ENCODE measurements at regions not wholly inside any gene's neighbourhood (a gene's known extent, or its start where the extent isn't known, plus 50 kb on each side); places are given as distances from the start of the nearest gene placed in this dataset.
A peak's percentile ranks its signal among the peaks of the same experiment; 100 is the strongest.
"Not testable (repeated sequence)": the region's sequence is repeated elsewhere in the genome, so short reads cannot be mapped to it uniquely, and the experiment has no call there.

DNA sequence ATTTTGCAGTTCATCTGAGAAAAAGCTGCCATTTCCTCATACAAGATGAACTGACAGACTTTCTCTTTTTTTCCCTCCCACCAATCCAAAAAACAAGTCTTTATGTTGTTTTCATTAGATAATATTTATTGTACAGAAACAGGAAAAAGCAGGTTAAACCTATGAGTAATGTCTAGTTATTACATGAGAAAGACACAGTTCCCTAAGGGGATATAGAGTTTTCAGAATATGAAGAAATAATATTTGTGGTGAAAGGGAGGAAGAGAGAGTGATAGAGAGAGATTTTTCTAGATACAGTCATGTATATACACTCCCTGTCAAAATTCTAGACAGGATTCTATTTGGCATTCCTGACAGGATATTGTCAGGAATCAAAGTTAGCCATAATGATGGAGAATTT lies 392.4 kb downstream of the BMP2 start:
- no peak for DNase-seq (ENCODE audit: low read depth, low spot score)

DNA sequence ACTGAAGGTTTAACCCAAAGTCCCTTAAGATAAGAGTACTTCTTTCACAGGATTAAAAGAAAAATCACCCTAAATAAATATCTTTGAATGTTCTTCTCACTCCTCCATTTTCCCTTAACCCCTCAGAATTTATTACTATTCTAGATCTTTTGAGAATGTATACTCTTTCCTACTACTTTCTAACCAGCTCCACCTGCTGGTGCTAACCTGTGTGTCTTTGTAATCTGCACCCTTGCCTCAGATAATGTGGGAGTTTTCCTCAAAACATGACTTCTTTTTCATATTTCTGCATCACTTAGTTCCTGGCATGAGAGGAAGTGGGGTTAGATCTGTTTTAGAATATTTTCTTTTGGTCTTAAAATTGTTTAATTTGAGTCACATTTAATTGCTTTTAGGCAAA lies 394.2 kb downstream of the BMP2 start:
- no peak for DNase-seq (ENCODE audit: low read depth, low spot score)

DNA sequence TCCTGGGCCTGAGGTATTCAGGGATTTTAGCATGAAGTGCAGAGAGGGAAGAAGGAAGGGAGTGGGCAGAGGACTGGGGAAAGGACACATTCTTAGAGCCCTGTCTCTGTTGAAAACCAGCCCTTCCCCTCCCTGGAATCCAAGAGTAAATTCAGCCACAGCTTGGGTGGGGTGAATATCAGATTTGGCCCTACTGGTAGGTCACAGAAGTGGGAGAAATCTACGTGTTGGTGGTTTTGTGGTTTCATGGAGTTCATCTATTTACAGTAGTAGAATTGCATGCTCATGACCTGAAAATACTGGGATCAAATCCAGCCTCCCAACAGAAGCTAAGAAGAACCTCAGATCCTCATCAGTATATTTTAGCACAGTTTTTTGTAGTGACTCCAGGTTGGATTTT lies 404.4 kb downstream of the BMP2 start:
- no peak for DNase-seq (ENCODE audit: low read depth, low spot score)

DNA sequence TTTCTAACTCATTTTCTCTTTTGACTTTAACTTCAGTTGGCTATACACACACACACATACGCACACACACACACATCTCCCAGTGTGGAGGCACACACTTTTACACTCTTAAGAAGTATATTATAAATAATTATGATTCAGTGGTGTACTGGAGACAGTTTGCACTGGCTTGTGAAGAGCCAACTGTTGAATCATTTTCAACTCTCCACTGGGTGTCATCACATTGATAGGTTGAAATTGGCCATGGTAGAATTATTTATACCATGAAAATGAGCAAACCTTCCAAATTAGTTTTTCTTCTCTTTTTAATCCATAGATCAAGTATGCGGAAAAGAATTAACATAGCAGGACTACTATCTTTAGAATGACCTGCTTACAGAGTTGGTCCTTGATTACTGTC lies 407.1 kb downstream of the BMP2 start:
- no peak for DNase-seq (ENCODE audit: low read depth, low spot score)

DNA sequence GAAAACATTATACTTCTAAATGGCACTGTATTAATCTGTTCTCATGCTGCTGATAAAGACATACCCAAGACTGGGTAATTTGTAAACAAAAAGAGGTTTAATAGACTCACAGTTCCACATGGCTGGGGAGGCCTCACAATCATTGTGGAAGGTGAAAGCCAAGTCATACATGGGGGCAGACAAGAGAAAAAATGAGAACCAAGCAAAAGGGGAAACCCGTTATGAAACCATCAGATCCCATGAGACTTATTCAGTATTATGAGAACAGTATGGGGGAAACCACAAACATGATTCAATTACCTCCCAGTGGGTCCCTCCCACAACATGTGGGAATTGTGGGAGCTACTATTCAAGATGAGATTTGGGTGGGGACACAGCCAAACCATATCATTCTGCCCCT lies 408.3 kb downstream of the BMP2 start:
- not testable (repeated sequence) for DNase-seq (ENCODE audit: low read depth, low spot score)

DNA sequence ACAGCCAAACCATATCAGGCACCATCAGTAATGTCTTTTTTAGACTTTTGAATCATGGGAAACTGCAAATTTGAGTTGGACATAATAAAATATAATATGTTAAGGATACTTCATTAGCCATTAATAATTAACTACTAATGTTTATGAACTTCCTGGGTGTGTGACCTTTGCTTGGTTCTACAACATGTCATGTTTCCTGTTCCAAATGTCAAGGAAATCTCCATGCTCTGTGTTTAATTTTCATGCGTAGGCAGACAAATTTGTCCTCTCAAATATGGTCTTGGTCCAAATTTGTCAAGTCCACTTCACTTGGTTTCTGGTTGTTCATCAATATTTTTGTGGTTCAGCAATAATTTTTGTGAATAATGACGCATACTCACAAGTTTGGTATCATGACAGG lies 410.5 kb downstream of the BMP2 start:
- no peak for DNase-seq (ENCODE audit: low read depth, low spot score)

DNA sequence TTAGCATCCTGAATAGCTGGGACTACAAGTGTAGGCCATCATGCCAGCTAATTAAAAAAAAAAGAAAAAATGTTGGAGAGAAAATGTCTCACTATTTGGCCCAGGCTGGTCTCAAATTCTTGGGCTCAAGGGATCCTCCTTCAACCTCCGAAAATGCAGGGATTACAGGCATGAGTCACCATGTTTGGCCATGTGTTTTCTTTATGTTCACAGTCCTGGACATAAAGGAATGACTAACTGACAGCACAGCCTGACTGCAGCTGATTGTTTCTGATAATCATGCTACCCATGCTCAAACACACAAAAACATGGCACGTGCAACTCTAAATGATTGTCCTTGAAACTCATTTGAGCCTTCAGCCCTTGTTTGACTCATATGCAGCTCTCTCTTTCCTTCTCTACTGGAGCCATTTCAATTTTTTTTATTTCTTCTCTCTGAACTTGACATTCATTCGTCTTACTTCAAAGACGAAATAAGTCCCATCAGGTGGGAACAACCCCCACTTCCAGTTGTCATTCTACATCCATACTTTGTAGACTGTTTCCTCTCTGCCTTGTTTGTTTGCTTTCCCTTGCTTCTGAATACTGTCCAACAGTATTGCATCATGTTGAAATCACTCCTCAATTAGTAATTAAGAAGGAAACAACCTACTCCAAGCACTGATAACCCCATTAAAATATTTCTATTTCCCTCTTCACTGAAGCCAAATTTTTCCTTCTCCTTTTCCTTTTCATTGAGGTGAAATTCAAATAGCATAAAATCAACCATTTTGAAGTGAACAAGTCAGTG lies 413.0 kb downstream of the BMP2 start:
- DNase-seq (ENCODE audit: low read depth, low spot score) = no peak

DNA sequence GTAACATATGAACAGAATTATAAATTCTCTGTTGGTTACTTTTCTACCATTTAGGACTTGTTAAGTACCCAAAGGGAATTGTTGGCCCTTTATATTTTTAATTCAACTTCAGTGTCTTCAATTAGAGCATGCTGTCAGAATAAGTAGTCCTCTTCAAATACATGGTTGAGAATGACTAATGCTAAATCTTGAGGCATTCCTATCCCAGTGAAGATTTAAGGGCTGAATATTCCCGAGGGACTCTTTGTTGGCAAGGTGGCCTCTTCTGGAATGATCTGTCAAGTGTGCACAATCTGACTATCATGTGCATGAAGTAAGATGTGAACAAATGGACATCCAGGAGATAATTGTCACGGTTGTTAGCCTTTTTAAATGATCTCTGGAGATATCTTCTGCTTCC lies 421.7 kb downstream of the BMP2 start:
- DNase-seq (ENCODE audit: low read depth, low spot score) = no peak

DNA sequence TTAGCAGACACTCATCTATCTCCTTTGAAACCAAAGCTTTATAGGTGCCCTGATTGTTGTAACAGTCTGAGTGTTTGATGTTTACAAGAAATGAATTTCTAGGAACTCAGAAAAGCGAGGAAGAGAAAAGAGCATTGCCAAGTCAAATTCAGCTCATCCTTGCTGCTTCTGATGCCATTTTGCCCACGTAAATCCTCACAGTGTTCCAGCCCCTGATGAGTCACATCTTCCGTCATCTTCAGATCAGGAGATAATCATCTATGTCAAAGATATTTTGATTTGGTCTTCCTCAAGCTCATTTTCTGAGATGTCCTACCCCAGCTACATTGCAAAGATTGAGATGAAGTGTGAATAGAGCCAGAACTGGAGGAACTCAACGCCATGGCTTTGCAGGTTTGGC lies 426.2 kb downstream of the BMP2 start:
- no peak for DNase-seq (ENCODE audit: low read depth, low spot score)

DNA sequence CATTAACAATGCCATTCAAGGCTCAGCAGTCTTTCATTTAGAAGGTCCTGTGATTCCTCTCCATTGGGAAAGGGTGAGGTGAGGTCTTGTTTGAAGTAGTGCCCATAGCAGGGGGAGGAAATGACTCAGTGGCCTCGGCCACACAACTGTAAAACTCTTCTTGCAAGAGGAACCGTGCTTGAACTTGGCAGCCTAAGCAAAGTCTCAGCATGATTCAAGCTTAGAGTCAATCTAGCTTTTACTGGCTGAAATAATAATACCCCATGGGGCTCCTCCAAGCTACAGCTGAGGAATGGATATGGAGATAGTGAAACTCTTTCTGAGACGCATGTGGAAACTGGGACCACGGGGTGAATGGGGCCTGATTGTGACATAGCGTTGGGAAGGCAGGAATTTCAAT lies 428.2 kb downstream of the BMP2 start:
- DNase-seq (ENCODE audit: low read depth, low spot score) = no peak

DNA sequence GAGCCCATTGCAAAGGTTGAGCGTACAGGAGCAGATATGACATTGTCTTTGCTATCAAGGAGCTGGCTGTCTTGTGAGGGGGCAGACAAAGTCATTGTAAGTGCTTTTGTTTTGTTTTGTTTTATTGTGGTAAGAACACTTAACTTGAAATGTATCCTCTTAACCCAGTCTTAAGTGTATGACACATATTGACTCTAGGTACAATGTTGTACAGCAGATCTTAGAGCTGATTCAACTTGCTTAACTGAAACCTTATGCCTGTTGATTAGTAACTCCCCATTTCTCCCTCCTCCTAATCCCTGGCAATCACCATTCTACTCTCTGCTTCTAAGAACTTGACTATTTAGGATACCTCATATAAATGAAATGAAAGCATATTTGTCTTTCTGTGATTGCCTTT lies 429.0 kb downstream of the BMP2 start:
- no peak for DNase-seq (ENCODE audit: low read depth, low spot score)

DNA sequence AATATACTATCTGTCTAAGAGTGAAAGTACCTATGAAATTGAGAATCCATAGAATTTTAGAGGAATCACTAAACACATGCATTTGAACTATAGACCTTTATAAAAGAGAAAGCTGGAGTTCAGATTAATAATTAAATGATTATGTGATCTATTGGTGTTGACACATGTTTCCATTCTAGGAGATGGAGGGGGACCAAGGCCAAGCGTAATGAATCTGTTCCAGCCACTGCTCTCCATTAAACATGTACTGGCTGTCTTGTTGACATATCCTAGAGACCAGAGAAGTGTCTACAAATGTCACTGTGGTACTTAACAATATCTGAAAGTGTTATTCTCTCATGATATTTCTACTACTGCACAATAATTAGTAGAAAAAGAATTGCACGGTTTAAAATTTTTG lies 432.4 kb downstream of the BMP2 start:
- no peak for DNase-seq (ENCODE audit: low read depth, low spot score)

DNA sequence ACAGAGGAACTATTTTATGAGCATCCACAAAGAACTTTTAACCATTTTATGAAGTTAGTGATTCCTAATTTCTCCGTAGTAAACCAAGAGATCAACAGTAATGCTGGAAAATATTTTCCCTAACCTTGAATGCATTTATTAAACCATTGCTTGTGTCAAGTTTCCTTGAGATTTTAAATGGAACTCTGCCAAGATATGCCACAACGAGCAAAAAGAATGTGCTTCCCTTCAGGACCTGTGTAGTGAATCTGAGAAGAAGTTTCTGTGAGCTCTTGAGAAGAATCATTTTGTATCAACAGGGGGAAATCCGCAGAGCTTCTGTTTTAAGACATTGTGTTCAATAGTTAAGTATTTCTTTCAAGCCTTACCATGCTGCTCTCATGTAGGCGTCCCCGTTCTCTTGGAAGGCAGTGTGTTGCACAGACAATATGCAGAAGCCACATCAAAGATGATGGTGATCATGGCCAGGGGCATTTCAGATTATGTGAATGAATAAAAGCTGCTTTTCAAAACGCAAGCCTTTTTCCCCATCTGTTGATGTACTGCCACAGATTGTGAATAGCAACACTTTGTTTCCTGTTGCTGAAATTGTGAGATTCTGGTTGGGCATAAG lies 439.8 kb downstream of the BMP2 start:
- DNase-seq (ENCODE audit: low read depth, low spot score) = no peak

DNA sequence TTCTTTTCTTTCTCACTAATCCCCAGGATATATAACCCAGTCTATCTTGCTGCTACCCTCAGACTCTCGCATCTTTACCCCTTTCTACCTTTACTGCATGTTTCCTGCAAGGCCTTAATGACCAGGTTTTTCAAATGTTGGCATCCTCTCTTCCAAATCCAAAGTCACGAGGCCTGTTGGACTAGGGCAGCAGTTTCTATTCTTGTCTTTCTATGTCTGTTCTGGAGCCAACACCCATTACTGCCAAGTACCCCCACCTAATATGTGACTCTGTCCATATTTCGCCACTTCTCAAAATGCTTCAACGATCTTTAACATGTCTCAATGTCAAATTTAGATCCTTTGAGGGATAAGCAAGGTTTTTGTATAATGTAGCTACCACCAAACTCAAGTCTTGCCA lies 443.4 kb downstream of the BMP2 start:
- no peak for DNase-seq (ENCODE audit: low read depth, low spot score)

DNA sequence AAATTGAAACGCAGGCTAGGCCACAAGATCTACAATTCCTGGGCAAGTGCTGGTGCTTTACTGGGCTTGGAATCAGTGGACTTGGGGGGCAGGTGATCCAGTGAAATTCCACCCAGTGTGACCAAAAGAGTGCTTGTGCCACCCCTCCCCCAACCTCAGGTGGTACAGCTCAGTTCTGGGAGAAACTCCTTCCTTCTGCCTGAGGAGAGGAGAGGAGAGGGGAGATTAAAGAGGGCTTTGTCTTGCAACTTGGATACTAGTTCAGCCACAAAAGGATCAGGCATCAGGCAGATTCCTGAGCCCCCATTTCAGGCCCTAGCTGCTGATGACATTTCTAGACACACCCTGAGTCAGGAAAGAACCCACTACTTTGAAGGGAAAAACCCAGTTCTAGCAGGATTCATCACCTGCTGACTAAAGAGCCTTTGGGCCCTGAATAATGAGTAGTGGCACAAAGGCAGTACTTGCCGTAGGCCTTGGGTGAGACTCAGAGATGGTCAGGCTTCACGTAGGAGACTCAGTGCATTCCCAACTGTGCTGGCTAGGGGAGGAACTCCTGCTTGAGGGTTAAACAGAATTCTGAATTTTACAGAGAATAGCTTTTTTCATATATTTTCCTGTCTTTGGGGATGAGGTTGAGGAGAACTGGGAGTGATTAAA lies 446.7 kb downstream of the BMP2 start:
- DNase-seq (ENCODE audit: low read depth, low spot score) = peak; percentile 49

DNA sequence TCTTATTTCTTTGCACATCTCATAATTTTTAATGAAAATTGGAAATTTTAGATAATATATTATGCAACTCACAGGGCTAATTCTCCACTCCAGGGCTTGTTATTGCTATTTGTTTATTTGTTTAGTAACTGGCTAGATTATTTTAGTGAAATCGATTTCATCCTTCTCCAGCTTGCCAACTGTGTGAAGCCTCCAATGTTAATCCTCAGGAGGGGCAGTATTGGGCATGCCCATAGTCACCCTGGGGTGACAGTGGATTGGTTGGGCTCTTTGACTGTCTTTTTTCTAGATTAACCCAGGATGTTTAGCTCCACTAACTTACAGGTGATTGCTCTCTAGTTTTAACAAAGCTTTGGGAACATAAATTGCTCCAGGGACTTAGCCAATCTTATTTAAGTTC lies 450.1 kb downstream of the BMP2 start:
- no peak for DNase-seq (ENCODE audit: low read depth, low spot score)

DNA sequence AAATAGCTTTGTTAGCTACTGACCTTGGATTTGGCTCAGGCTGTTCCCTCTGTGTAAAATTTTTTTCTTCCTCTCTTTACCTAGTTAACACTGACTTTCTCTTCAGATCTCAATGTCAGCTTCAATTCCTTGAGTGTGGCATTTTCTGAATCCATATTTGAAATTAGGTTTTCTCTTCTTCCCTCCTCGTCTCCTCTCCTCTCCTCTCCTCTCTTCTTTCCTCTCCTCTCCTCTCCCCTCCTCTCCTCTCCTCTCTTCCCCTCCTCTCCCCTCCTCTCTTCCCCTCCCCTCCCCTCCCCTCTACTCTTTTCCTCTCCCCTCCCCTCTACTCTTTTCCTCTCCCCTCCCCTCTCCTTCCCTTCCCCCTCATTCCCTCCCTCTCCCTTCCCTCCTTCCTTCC lies 453.3 kb downstream of the BMP2 start:
- no peak for DNase-seq (ENCODE audit: low read depth, low spot score)

DNA sequence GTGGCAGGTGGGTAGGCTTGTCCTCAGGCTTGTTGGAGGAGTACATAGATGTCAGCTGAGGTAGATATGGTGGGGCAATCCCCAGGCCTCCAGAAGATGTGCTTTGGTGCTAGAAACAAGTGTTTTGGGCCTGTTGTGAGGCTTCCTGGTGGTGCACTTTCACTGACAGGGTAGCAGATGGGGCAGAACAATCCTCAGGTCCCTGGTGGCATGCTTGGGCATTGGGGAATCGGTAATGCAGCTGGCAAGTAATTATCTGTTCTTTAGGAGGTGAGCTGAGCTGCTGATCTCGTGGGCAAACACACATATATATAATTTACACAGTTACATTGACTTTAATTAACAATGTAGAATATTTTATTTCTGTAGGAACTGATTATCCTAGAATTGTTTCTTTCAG lies 458.7 kb downstream of the BMP2 start:
- no peak for DNase-seq (ENCODE audit: low read depth, low spot score)

DNA sequence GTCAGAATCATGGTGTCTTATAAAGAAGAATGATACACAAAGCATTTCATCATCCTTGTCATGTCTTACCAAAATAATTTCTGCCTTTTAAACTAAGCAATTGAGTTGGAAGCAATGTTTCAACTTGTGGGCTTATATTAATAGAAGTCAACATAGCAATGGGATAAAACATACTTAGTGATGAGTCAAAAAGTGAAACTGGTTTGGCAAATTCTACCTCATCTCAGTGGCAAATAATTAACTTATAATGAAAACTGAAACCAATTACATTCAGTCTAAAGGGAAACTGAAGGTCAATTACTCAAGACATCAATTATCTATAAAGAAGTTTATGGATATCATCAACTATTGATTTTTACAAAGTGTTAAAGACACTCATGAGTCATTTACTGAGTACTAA lies 463.8 kb downstream of the BMP2 start:
- DNase-seq (ENCODE audit: low read depth, low spot score) = no peak

DNA sequence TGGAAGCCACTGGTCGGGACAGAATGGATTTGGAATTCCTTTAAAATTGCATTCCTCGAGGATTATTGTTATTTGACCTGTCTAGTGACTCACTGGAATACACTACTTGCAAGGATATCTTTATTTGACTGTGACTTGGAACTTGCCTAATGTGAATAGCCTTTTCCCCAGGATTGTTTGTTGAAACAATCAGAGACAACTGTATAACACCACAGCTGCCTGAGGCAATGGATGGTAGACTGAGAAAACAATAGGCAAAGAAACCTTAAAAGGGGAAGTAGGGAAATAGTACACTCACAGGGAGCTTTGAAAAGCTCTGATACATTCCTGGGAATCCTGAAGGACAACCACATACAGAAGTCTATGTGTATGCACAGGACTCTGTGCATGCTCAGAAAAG lies 465.3 kb downstream of the BMP2 start:
- DNase-seq (ENCODE audit: low read depth, low spot score) = peak; percentile 14

DNA sequence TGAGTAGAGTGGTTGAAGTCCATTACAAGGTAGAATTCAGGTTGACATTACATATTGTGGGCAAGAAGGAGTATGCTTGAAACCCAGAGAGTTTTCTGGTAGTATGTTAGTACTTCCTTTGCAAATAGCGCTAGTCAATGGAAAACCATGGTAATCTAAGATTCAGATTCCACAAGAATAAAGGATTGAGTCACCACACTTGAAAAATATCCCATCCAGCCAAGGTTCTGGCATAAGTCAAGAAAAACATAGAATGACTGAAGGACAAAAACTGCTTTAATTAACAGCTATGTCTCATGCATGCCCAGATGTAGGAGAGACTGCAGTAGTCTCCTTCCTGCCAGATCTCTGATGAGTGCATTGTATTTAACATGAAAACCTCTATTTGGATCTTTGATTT lies 469.8 kb downstream of the BMP2 start:
- no peak for DNase-seq (ENCODE audit: low read depth, low spot score)

DNA sequence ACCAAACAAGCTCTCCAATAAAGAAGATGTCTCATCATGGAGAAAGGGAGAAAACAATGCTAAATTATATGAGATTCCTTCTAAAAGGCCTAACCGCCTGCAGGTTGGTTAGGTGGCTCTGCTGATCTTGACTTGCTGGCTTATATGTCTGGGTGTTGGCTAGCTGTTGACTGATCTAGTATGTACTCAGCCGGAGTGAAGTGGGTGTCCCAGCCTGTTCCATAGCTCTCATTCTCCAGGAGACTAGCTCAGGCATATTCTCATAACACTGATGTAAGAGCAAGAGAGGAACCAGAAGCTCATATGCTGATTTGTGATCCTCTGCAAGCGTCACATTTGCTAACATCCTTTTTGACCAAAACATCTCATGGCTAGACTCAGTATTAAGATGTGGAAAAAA lies 473.0 kb downstream of the BMP2 start:
- DNase-seq (ENCODE audit: low read depth, low spot score) = no peak
